GM12872 (cell line): ENCODE measurements at regions not wholly inside any gene's neighbourhood (a gene's known extent, or its start where the extent isn't known, plus 50 kb on each side); places are given as distances from the start of the nearest gene placed in this dataset.

Source experiments
- TF ChIP-seq, protein P1 (sequence below): IDR thresholded peaks from 3 replicates; pipeline ENCODE4 v1.5.1; 2011; ENCODE audit warnings: low read depth, mild to moderate bottlenecking, low read length, moderate library complexity; ENCODE audit not compliant: insufficient read depth

GRCh38 chr20:39163993-39164392 lies 201.8 kb downstream of the DHX35 start:
- TF ChIP-seq, protein P1, sequence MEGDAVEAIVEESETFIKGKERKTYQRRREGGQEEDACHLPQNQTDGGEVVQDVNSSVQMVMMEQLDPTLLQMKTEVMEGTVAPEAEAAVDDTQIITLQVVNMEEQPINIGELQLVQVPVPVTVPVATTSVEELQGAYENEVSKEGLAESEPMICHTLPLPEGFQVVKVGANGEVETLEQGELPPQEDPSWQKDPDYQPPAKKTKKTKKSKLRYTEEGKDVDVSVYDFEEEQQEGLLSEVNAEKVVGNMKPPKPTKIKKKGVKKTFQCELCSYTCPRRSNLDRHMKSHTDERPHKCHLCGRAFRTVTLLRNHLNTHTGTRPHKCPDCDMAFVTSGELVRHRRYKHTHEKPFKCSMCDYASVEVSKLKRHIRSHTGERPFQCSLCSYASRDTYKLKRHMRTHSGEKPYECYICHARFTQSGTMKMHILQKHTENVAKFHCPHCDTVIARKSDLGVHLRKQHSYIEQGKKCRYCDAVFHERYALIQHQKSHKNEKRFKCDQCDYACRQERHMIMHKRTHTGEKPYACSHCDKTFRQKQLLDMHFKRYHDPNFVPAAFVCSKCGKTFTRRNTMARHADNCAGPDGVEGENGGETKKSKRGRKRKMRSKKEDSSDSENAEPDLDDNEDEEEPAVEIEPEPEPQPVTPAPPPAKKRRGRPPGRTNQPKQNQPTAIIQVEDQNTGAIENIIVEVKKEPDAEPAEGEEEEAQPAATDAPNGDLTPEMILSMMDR: no peak

DNA sequence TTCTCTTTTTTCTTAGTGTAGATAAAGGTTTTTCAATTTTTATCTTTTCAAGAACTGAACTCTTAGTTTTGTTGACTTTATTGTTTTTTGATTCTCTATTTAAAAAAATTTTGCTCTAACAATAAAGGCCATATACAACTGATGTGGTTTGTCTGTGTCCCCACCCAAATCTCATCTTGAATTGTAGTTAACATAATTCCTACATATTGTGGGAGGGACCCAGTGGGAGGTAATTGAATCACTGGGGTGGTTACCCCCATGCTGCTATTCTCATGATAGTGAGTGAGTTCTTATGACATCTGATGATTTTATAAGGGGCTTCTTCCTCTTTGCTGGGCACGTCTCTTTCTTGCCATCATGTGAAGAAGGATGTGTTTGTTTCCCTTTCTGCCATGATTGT lies 199.8 kb downstream of the DHX35 start:
- TF ChIP-seq, protein P1: no peak

DNA sequence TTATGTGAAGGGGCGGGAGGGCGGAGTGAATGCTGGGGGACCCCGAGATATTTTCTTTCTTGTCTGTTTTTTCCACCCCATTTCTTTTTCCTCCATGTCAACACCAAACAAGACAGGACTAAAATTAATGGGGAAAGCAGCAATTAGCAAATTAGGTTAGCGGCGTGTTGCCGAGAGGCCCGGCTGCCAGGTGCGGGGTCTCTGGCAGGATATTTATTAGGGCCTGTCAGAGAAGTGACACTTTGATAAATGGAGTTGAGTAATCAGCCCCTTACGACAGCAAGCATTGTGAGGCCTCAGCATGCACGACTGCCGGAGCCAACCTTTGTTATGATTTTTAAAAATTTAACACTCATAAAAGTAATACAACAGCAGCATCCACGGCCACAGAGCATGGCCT lies 193.8 kb downstream of the DHX35 start:
- TF ChIP-seq, protein P1: no peak

DNA sequence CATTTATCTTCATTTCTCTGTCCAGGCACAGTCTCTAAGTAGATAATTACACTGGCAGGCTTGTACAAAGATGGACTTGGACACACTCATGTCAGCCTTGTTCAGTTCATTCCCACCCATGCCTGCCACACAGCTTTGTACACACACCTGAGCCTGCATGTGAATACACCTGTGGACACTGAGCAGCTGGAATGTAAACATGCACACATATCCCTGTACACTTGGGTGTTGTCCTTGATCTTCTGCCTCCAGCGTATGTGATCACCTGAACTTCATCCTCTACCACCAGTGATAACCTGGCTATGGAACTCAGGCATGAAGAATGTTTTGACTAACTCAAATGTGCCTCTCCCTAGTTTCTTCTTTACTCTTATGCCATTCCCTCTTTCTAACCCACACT lies 190.6 kb downstream of the DHX35 start:
- TF ChIP-seq, protein P1: no peak

- TF ChIP-seq, protein P1: no peak
These were observed 190.0 kb downstream of the DHX35 start for GRCh38 chr20:39152126-39152525.

GRCh38 chr20:39150501-39150900 lies 188.4 kb downstream of the DHX35 start:
- TF ChIP-seq, protein P1: no peak

- TF ChIP-seq, protein P1: no peak
These were observed 184.2 kb downstream of the DHX35 start for GRCh38 chr20:39146394-39146793.

- TF ChIP-seq, protein P1: no peak
These were observed 183.8 kb downstream of the DHX35 start for GRCh38 chr20:39145921-39146320.
